Cardiac muscle cell (in vitro differentiated cells and primary cell): ENCODE measurements at regions not wholly inside any gene's neighbourhood (a gene's known extent, or its start where the extent isn't known, plus 50 kb on each side); places are given as distances from the start of the nearest gene placed in this dataset.

ENCODE experiments used
- DNase-seq, 2 donors: peaks; one replicate each; pipeline versions ENCODE4 v3.0.0 to v3.0.0-alpha.2; 2010 to 2017; ENCODE audit warnings: low read depth in 1 of 2, low spot score in 1 of 2
- H3K27ac ChIP-seq: fragments of 200-600 bp; sonication (generic); 2 replicates; pipeline ENCODE4 v1.5.1; 2016
- H3K27me3 ChIP-seq: fragments of 200-600 bp; sonication (generic); 2 replicates; pipeline ENCODE4 v1.6.0; 2016; ENCODE audit warnings: control low read depth
- H3K36me3 ChIP-seq: fragments of 200-600 bp; sonication (generic); 2 replicates; pipeline ENCODE4 v1.5.1; 2016; ENCODE audit warnings: control low read depth
- H3K4me1 ChIP-seq: fragments of 200-600 bp; sonication (generic); 2 replicates; pipeline ENCODE4 v1.8.1; 2017; ENCODE audit warnings: low read depth, mild to moderate bottlenecking, mixed run types
- H3K4me3 ChIP-seq: fragments of 200-600 bp; sonication (generic); 2 replicates; pipeline ENCODE4 v1.5.1; 2016; ENCODE audit warnings: mild to moderate bottlenecking
- H3K9me3 ChIP-seq: fragments of 200-600 bp; sonication (generic); 2 replicates; pipeline ENCODE4 v1.5.1; 2017; ENCODE audit warnings: low read depth, mild to moderate bottlenecking, control low read depth
- TF ChIP-seq, protein P1 (sequence below): IDR thresholded peaks from 2 replicates; pipeline ENCODE4 v1.5.1; 2012; ENCODE audit warnings: low read depth, mild to moderate bottlenecking, low read length

DNA sequence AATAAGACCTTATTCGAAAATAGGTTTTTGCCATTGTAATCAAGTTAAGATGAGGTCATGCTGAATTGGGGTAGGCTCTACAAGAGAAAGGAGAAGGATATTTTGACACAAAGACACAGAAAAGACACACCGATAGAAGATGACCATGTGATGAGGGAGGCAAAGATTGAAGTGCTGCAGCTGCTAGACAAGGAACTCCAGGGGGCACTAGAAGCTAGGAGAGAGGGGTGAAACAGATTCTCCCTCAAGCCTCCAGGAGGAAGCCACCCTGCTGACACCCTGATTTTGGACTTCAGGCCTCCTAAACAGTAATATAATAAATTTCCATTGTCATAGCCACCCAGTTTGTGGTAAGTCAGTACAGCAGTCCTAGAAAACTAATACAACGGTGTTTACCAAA lies 506.8 kb upstream of the CAMK1G start:
- TF ChIP-seq, protein P1, sequence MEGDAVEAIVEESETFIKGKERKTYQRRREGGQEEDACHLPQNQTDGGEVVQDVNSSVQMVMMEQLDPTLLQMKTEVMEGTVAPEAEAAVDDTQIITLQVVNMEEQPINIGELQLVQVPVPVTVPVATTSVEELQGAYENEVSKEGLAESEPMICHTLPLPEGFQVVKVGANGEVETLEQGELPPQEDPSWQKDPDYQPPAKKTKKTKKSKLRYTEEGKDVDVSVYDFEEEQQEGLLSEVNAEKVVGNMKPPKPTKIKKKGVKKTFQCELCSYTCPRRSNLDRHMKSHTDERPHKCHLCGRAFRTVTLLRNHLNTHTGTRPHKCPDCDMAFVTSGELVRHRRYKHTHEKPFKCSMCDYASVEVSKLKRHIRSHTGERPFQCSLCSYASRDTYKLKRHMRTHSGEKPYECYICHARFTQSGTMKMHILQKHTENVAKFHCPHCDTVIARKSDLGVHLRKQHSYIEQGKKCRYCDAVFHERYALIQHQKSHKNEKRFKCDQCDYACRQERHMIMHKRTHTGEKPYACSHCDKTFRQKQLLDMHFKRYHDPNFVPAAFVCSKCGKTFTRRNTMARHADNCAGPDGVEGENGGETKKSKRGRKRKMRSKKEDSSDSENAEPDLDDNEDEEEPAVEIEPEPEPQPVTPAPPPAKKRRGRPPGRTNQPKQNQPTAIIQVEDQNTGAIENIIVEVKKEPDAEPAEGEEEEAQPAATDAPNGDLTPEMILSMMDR, result no peak
- H3K27ac ChIP-seq, result no peak overlapping the region
- H3K4me1 ChIP-seq, result no peaks in the 10 kb centered on the region
- peak in 1 of 2 donors; percentile 1 for DNase-seq
- no peak overlapping the region for H3K4me3 ChIP-seq
- H3K36me3 ChIP-seq, result no peaks in the 10 kb centered on the region
- H3K27me3 ChIP-seq, result no peaks in the 10 kb centered on the region
- H3K9me3 ChIP-seq, result no peaks in the 10 kb centered on the region

DNA sequence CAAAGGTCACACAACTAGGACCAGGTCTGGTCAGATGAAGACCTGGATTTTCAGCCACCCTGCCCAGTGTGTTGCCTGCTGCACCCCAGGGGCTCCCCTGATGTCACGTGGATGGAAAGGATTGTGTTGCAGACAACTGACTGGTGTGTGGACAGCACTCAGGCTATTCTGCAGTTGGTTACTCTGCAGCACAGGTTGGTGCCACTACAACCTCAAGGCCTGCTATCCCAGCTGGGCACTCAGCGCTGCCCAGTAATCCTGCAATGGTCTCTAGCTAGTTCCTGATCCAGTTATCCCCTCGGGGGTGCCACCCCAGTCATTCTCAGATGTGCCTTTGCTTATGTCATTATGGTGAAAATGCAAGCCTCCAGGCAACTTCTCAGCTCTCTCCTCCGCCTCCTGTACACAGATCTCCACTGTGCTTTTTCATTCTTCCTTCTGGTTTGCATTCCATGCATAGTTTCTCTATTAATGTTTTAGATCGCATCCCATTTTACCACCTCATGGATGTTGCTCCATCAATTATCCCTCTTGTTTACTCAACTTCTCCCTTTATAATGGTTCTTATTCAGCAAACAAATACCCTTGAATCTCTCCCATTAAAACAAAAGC lies 503.2 kb upstream of the CAMK1G start:
- H3K4me3 ChIP-seq, result no peak overlapping the region
- no peaks in the 10 kb centered on the region for H3K9me3 ChIP-seq
- H3K4me1 ChIP-seq, result no peaks in the 10 kb centered on the region
- TF ChIP-seq, protein P1, result no peak
- DNase-seq, result no peak
- no peak overlapping the region for H3K27ac ChIP-seq
- H3K27me3 ChIP-seq, result no peaks in the 10 kb centered on the region
- no peaks in the 10 kb centered on the region for H3K36me3 ChIP-seq

DNA sequence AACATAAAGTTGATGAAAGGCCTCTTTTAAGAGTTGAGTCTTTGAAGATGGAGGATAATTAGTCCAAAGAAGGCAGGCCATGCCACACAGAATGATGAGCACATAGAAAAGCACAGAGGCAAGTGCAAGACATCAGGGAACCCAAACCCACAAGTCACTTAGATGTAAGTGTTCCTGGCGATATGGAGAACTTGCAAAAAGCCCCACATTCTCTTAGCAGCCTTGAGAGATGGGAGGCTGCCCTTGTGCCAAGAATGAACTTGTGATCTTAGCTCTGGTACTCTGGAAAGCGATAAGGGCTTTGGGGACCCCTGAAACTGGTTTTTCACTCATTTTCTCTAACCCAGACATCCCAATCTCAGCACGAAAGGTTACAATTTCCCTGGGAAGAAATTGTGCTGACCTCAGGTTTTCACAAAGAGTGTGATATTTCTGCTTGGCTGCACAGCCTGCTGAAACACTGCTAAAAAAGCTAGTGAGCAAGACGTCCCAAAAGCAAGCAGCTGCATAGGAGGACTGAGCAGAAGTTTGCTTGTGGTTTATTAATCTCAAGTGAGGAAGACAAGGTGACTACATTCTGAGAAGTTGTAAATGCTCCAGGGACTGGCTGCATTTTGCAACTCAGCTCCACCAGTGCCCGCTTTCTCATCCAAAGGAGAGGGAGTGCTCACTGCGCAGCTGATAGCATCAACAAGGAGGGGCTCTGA lies 496.9 kb upstream of the CAMK1G start:
- Histone ChIP-seq H3K4me1 (no peaks in the 10 kb centered on the region), H3K27me3 (no peaks in the 10 kb centered on the region), H3K27ac (no peak overlapping the region), H3K36me3 (no peaks in the 10 kb centered on the region), H3K9me3 (no peaks in the 10 kb centered on the region), H3K4me3 (no peak overlapping the region)
- TF ChIP-seq, protein P1, result no peak
- DNase-seq, result no peak

DNA sequence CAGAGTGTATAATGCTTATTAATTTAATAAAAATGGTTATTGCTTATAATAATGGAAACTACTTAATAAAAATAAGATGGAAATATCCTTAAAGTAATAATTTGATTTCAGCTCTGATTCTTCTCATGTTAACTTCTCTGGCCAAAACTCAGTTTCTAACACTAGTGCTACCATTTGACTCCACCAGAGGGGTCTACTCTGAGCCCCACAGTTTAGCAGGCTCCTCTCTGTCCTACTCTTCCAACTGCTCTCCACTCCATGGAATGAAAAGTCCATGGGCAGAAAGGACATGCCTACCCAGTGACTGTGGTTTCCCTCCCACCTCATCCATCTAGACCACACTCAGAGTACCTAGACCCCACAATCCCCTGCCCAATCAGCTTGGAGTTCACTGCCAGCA lies 489.1 kb upstream of the CAMK1G start:
- H3K27me3 ChIP-seq, result no peaks in the 10 kb centered on the region
- H3K4me3 ChIP-seq, result no peak overlapping the region
- TF ChIP-seq, protein P1, result no peak
- no peak for DNase-seq
- no peaks in the 10 kb centered on the region for H3K36me3 ChIP-seq
- H3K9me3 ChIP-seq, result no peaks in the 10 kb centered on the region
- no peaks in the 10 kb centered on the region for H3K4me1 ChIP-seq
- no peak overlapping the region for H3K27ac ChIP-seq

DNA sequence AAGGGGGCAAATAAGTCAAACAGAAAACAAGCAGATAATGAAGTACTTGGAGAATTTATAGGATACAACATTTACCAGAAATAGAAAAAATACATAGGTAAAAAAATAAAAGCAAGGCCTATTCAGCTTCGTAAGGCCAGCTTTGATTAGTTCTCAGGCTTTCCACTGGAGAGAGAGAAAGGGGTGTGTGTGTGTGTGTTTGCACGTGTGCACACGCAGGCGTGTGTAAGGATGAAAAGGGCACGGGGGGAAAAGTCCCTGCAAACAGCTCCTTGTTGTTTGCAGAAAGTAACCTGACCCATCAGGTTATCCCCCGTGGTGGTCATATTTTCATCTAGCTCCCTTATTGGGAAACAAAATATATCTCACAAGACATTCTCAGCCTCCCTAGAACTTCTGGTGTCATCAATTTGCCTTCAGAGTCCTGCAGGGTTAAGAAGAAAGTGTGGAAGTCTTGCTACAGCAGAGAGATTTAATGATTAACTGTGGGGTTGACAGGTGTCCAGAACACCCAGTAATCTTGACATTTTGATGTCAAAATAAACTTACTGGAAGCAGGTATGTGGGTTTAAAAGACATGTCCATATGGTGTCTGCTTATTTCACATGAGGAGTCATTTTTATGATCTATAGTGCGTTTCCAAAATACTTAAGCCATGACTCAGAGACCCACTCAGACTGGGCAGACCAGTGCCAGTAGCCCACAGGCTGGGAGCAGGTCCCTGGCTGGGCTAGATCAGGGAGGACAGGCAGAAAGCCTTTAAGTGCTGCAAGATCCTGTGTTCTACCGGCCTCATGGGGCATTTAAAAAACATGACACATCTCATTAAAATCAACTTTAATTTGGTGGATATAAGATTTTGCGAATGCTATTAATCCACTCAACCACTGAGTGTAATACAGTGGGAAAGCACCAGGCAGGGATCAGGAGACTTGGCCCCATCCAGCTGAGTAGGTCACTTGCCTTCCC lies 487.6 kb upstream of the CAMK1G start:
- Histone ChIP-seq H3K27ac (no peak overlapping the region), H3K27me3 (no peaks in the 10 kb centered on the region), H3K4me3 (no peak overlapping the region), H3K9me3 (no peaks in the 10 kb centered on the region), H3K36me3 (no peaks in the 10 kb centered on the region), H3K4me1 (no peaks in the 10 kb centered on the region)
- no peak for DNase-seq
- TF ChIP-seq, protein P1, result no peak
